ENCODE measurements at regions not wholly inside any gene's neighbourhood (a gene's known extent, or its start where the extent isn't known, plus 50 kb on each side); places are given as distances from the start of the nearest gene placed in this dataset.

DNA sequence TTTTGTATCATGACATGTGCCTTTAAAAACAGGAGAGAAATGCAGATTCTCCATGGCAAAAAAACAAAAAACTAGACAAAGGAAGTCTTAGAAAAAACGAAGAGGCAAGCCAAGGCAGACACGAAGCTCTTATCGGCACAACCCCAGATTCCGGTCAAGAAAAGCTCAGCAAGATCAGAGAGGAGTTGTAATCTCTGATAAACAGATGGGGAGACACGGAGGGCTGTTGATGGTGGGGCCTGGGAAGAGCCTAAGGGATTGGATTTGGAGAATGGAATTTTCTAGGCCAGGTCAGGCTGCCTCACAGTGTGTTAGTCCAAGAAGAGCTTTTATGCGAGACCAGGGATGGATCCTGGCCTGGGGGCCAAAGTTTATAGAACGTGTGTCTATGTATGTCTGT, 96.2 kb upstream of the AKT3 start:
- WGBS, 2 experiments (ENCODE audit: extremely low coverage in 1 of 2, insufficient coverage in 1 of 2, insufficient read length in 1 of 2, insufficient replicate concordance in 2 of 2, low coverage in 1 of 2, low lambda C conversion rate in 2 of 2, missing lambda C conversion rate in 1 of 2): 82% methylated on average over 7 of the region's 7 CpGs; no CpG with 5 or more reads in 1 of the 2 experiments

More for the DNA sequence above, 96.2 kb upstream of the AKT3 start:
- no peak for FAIRE-seq
- Histone ChIP-seq H3K23ac (ENCODE audit: insufficient read length) (no peak overlapping the region), H3K27ac (ENCODE audit: low read depth, low read length) (no peak overlapping the region), H2BK120ac (replicated peaks; ENCODE audit: low read depth, low read length) (no peak overlapping the region), H3K14ac (ENCODE audit: insufficient read length) (no peak overlapping the region), H3K23me2 (ENCODE audit: low read depth, low read length) (no peaks in the 10 kb centered on the region; the same call in 1 of the 2 replicates), H2BK15ac (ENCODE audit: low read length) (no peak overlapping the region), H3K9ac (replicated peaks in 1 of 4; ENCODE audit: extremely low read depth in 1 of 4, low read depth in 3 of 4, low read length in 3 of 4) (no peak overlapping the region), H2AFZ (ENCODE audit: low read length) (no peak overlapping the region), H3K9me3 (ENCODE audit: insufficient read depth in 2 of 2, low read depth in 1 of 2, low read length in 1 of 2) (no peaks in the 10 kb centered on the region), H3K27me3 (replicated peaks in 1 of 4; ENCODE audit: control insufficient read depth in 3 of 4, extremely low read depth in 1 of 4, insufficient read depth in 3 of 4, low read length in 3 of 4) (peaks cover 0 to 20% (median 16%) of the 10 kb centered on the region in 4 experiments; a peak in 5 of 7 replicates), H2AK5ac (ENCODE audit: low read depth, low read length) (no peak overlapping the region), H2BK20ac (ENCODE audit: low read length) (no peak overlapping the region), H3K4me3 (ENCODE audit: extremely low read depth in 1 of 4, insufficient read depth in 2 of 4, low read depth in 3 of 4, low read length in 4 of 4) (no peak overlapping the region), H3K4me2 (ENCODE audit: insufficient read depth in 1 of 2, low read depth in 2 of 2, low read length in 2 of 2) (no peak overlapping the region; a peak in 1 of 4 replicates), H3K79me1 (ENCODE audit: low read depth, low read length) (no peaks in the 10 kb centered on the region), H3K18ac (ENCODE audit: extremely low read depth, low read length) (no peak overlapping the region), H3K4me1 (replicated peaks in 1 of 4; ENCODE audit: control insufficient read depth in 3 of 4, insufficient read depth in 4 of 4, low read length in 3 of 4) (peaks cover 3 to 10% (median 5%) of the 10 kb centered on the region in 4 experiments), H3K36me3 (ENCODE audit: control insufficient read depth in 2 of 4, insufficient read depth in 4 of 4, low read length in 3 of 4) (no peaks in the 10 kb centered on the region), H3K79me2 (ENCODE audit: control insufficient read depth in 1 of 2, insufficient read depth in 2 of 2, low read length in 2 of 2) (no peaks in the 10 kb centered on the region), H2BK5ac (ENCODE audit: low read depth, low read length) (no peak overlapping the region), H4K91ac (replicated peaks; ENCODE audit: insufficient read length, low read length) (no peak overlapping the region), H4K5ac (ENCODE audit: insufficient read length, low read depth, low read length) (no peak overlapping the region), H3K56ac (replicated peaks; ENCODE audit: insufficient read length, low read depth, low read length) (no peak overlapping the region), H3K4ac (replicated peaks; ENCODE audit: insufficient read length, low read depth, low read length) (no peak overlapping the region), H2BK12ac (ENCODE audit: low read depth, low read length) (no peak overlapping the region), H4K8ac (ENCODE audit: extremely low read depth, insufficient read depth, low read length) (no peak overlapping the region), H4K20me1 (replicated peaks in 1 of 2; ENCODE audit: control insufficient read depth in 1 of 2, insufficient read depth in 2 of 2, low read length in 2 of 2) (no peaks in the 10 kb centered on the region)
- POLR2A ChIA-PET (ENCODE audit: partially characterized antibody): no interaction called here
- DNase-seq (ENCODE audit: low read depth in 1 of 2, low spot score in 2 of 2): no peak
- TF ChIP-seq CREB1 (IDR thresholded peaks at IDR 0.05) (no peak), SRF (IDR thresholded peaks at IDR 0.05; ENCODE audit: low read depth, low read length) (no peak)
- CTCF ChIA-PET (ENCODE audit: partially characterized antibody): interaction anchor here (0.6 to 3.8 kb wide), 26 partner anchors 7 to 604 kb away, joined by 3 to 21 read pairs (median 3); no protein-coding TSS in a partner anchor

All from H1 (cell line).